ENCODE measurements at regions not wholly inside any gene's neighbourhood (a gene's known extent, or its start where the extent isn't known, plus 50 kb on each side); places are given as distances from the start of the nearest gene placed in this dataset.

DNA sequence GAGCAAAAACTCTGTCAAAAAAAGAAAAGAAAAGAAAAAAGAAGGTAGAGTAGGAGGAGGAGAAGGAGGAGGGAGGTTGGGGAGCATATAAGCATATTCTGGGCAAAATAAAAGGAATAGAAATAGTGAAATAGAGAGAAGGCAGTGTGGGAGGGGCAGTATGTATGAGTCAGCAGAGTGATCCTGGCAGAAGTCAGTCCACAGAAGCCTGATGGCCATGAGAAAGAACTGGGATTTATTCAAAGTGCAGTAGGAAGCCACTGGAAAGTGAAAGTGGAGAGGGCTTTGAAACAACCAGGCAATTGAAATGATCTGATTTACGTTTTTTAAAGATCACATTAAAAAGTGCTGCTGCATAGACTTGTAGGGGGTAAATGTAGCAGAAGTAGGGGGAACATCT is 368.6 kb upstream of the USP15 start:
- peaks cover 0 to 1% (median 0%) of the 10 kb centered on the region in 3 donors for H3K27me3 Mint-ChIP-seq (ENCODE audit: low read depth in 3 of 3)
- Histone ChIP-seq H2AFZ (ENCODE audit: insufficient read depth, low read depth, low read length, poor library complexity, severe bottlenecking) (no peak overlapping the region), H3K4me2 (replicated peaks; ENCODE audit: extremely low read depth, low read length, poor library complexity, severe bottlenecking) (no peak overlapping the region), H3K9me3 (replicated peaks in 1 of 2; ENCODE audit: control insufficient read depth in 1 of 2, insufficient read depth in 1 of 2, low read length in 2 of 2) (no peaks in the 10 kb centered on the region), H3K9ac (ENCODE audit: insufficient read depth, low read length, poor library complexity, severe bottlenecking) (no peak overlapping the region), H4K20me1 (ENCODE audit: insufficient read depth, low read length) (no peaks in the 10 kb centered on the region), H3K79me2 (ENCODE audit: insufficient read depth, low read length) (no peaks in the 10 kb centered on the region), H3K36me3 (replicated peaks in 1 of 2; ENCODE audit: control insufficient read depth in 1 of 2, insufficient read depth in 2 of 2, low read length in 2 of 2) (no peaks in the 10 kb centered on the region), H3K4me1 (ENCODE audit: control insufficient read depth in 1 of 2, insufficient read depth in 2 of 2, low read length in 2 of 2) (no peaks in the 10 kb centered on the region), H3K27me3 (ENCODE audit: control insufficient read depth in 2 of 2, insufficient read depth in 2 of 2, low read length in 2 of 2) (no peaks in the 10 kb centered on the region), H3K4me3 (replicated peaks in 1 of 3; ENCODE audit: low read depth in 2 of 3, low read length in 3 of 3) (no peak overlapping the region), H3K27ac (ENCODE audit: low read depth in 1 of 2, low read length in 2 of 2) (no peak overlapping the region)
- H3K4me3 Mint-ChIP-seq = no peak overlapping the region
- H3K9me3 Mint-ChIP-seq = peaks cover 0 to 4% (median 2%) of the 10 kb centered on the region in 7 donors
- peaks cover 6% of the 10 kb centered on the region for H3K4me1 Mint-ChIP-seq
- DNase-seq = no peak
- H3K36me3 Mint-ChIP-seq = no peaks in the 10 kb centered on the region
- intact Hi-C loops (cut with micrococcal nuclease) = no loop called here
- no CpG with 5 or more reads among the region's 1 CpG for WGBS (ENCODE audit: insufficient coverage)
- TF ChIP-seq, protein P1, sequence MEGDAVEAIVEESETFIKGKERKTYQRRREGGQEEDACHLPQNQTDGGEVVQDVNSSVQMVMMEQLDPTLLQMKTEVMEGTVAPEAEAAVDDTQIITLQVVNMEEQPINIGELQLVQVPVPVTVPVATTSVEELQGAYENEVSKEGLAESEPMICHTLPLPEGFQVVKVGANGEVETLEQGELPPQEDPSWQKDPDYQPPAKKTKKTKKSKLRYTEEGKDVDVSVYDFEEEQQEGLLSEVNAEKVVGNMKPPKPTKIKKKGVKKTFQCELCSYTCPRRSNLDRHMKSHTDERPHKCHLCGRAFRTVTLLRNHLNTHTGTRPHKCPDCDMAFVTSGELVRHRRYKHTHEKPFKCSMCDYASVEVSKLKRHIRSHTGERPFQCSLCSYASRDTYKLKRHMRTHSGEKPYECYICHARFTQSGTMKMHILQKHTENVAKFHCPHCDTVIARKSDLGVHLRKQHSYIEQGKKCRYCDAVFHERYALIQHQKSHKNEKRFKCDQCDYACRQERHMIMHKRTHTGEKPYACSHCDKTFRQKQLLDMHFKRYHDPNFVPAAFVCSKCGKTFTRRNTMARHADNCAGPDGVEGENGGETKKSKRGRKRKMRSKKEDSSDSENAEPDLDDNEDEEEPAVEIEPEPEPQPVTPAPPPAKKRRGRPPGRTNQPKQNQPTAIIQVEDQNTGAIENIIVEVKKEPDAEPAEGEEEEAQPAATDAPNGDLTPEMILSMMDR (IDR thresholded peaks at IDR 0.05) = no peak
- H3K27ac Mint-ChIP-seq = peak overlapping the region in 1 of 7 donors; percentile 69

DNA sequence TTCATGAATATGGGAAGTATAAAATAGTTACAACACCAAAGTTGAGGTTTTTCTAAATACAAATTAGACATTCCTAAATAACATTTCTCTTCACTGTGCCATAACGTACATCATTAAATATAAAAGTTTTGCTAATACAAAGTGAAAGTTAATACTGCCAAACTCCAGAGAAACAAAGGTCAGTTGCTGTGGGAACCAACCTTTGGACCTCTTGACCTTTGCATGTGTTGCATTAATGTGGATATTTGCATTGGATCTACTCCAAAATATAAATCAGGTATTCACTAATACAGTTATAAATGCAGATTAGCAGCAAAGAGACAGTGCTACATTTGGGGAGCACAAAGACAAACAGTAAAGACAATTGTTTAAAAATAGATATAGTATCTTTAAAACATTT is 366.0 kb upstream of the USP15 start:
- H3K4me1 Mint-ChIP-seq = peaks cover 6% of the 10 kb centered on the region
- H3K9me3 ChIP-seq (replicated peaks in 1 of 2; ENCODE audit: control insufficient read depth in 1 of 2, insufficient read depth in 1 of 2, low read length in 2 of 2) = peaks cover 17 to 18% of the 10 kb centered on the region in 2 donors
- WGBS (ENCODE audit: insufficient coverage) = no CpG with 5 or more reads among the region's 1 CpG
- no peaks in the 10 kb centered on the region for H3K36me3 Mint-ChIP-seq
- intact Hi-C loops (cut with micrococcal nuclease) = no loop called here
- no peak overlapping the region for H3K4me2 ChIP-seq (replicated peaks; ENCODE audit: extremely low read depth, low read length, poor library complexity, severe bottlenecking)
- no peaks in the 10 kb centered on the region for H3K27me3 ChIP-seq (ENCODE audit: control insufficient read depth in 2 of 2, insufficient read depth in 2 of 2, low read length in 2 of 2)
- H3K79me2 ChIP-seq (ENCODE audit: insufficient read depth, low read length) = no peaks in the 10 kb centered on the region
- no peak for DNase-seq
- H3K4me3 Mint-ChIP-seq = no peak overlapping the region
- H3K4me1 ChIP-seq (ENCODE audit: control insufficient read depth in 1 of 2, insufficient read depth in 2 of 2, low read length in 2 of 2) = no peaks in the 10 kb centered on the region
- H3K27ac ChIP-seq (ENCODE audit: low read depth in 1 of 2, low read length in 2 of 2) = no peak overlapping the region
- no peak overlapping the region for H3K9ac ChIP-seq (ENCODE audit: insufficient read depth, low read length, poor library complexity, severe bottlenecking)
- H3K4me3 ChIP-seq (replicated peaks in 1 of 3; ENCODE audit: low read depth in 2 of 3, low read length in 3 of 3) = no peak overlapping the region
- H4K20me1 ChIP-seq (ENCODE audit: insufficient read depth, low read length) = no peaks in the 10 kb centered on the region
- TF ChIP-seq, protein P1 (IDR thresholded peaks at IDR 0.05) = no peak
- peaks cover 12 to 23% (median 18%) of the 10 kb centered on the region in 7 donors for H3K9me3 Mint-ChIP-seq
- H3K27ac Mint-ChIP-seq = no peak overlapping the region
- H3K27me3 Mint-ChIP-seq (ENCODE audit: low read depth in 3 of 3) = peaks cover 0 to 3% (median 0%) of the 10 kb centered on the region in 3 donors
- no peaks in the 10 kb centered on the region for H3K36me3 ChIP-seq (replicated peaks in 1 of 2; ENCODE audit: control insufficient read depth in 1 of 2, insufficient read depth in 2 of 2, low read length in 2 of 2)
- H2AFZ ChIP-seq (ENCODE audit: insufficient read depth, low read depth, low read length, poor library complexity, severe bottlenecking) = no peak overlapping the region

All from CD14-positive monocyte (primary cell).